Chondrocyte (in vitro differentiated cells): ENCODE measurements at regions not wholly inside any gene's neighbourhood (a gene's known extent, or its start where the extent isn't known, plus 50 kb on each side); places are given as distances from the start of the nearest gene placed in this dataset.

ENCODE experiments used
- DNase-seq: peaks from one replicate; pipeline ENCODE4 v3.0.0; 2021; ENCODE audit warnings: mixed read lengths, low spot score
- H3K27ac Mint-ChIP-seq: one replicate; pipeline ENCODE4 v1.8.0; 2021; ENCODE audit warnings: mild to moderate bottlenecking, moderate library complexity, mixed read lengths; ENCODE audit not compliant: unreplicated experiment
- H3K27me3 Mint-ChIP-seq: 2 replicates; pipeline ENCODE4 v1.8.0; 2021; ENCODE audit warnings: low read depth, mixed read lengths
- H3K36me3 Mint-ChIP-seq: 2 replicates; pipeline ENCODE4 v1.8.0; 2021; ENCODE audit warnings: low read depth, mixed read lengths
- H3K4me1 Mint-ChIP-seq: 2 replicates; pipeline ENCODE4 v1.8.0; 2021; ENCODE audit warnings: low read depth, mild to moderate bottlenecking, mixed read lengths
- H3K4me3 Mint-ChIP-seq: one replicate; pipeline ENCODE4 v1.8.0; 2021; ENCODE audit warnings: mild to moderate bottlenecking, moderate library complexity, mixed read lengths; ENCODE audit not compliant: unreplicated experiment
- H3K9me3 Mint-ChIP-seq: 2 replicates; pipeline ENCODE4 v1.8.0; 2021; ENCODE audit warnings: low read depth, mixed read lengths
- TF ChIP-seq, protein P1 (sequence below): fragments of 200-600 bp; sonication (generic); IDR thresholded peaks from 2 replicates; pipeline ENCODE4 v1.5.0; 2021; ENCODE audit warnings: antibody characterized with exemption, mild to moderate bottlenecking, moderate library complexity

DNA sequence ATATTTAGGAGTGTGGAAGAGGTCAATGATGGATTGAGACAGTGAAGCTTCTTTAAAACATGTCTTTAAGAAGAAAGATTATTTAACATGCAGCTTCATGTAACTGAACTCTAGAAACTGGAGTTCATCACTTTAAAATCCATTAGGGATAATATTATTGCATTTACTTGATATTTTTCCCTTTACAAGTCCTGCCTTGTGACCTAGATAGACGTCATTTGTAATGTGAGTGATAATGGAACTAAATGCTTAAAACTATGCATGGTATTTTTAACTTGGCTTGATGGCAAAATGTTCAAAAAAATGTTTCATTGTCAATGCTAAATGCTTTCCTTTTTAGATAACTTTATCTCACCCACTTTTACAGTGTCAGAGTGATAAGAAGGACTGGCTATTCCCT is 723.7 kb downstream of the RWDD3 start:
- TF ChIP-seq, protein P1, sequence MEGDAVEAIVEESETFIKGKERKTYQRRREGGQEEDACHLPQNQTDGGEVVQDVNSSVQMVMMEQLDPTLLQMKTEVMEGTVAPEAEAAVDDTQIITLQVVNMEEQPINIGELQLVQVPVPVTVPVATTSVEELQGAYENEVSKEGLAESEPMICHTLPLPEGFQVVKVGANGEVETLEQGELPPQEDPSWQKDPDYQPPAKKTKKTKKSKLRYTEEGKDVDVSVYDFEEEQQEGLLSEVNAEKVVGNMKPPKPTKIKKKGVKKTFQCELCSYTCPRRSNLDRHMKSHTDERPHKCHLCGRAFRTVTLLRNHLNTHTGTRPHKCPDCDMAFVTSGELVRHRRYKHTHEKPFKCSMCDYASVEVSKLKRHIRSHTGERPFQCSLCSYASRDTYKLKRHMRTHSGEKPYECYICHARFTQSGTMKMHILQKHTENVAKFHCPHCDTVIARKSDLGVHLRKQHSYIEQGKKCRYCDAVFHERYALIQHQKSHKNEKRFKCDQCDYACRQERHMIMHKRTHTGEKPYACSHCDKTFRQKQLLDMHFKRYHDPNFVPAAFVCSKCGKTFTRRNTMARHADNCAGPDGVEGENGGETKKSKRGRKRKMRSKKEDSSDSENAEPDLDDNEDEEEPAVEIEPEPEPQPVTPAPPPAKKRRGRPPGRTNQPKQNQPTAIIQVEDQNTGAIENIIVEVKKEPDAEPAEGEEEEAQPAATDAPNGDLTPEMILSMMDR = no peak
- peaks cover 16% of the 10 kb centered on the region for H3K9me3 Mint-ChIP-seq
- H3K27ac Mint-ChIP-seq = no peak overlapping the region
- peaks cover 8% of the 10 kb centered on the region for H3K27me3 Mint-ChIP-seq
- DNase-seq = no peak
- no peak overlapping the region for H3K4me3 Mint-ChIP-seq
- H3K4me1 Mint-ChIP-seq = no peaks in the 10 kb centered on the region
- H3K36me3 Mint-ChIP-seq = no peaks in the 10 kb centered on the region

DNA sequence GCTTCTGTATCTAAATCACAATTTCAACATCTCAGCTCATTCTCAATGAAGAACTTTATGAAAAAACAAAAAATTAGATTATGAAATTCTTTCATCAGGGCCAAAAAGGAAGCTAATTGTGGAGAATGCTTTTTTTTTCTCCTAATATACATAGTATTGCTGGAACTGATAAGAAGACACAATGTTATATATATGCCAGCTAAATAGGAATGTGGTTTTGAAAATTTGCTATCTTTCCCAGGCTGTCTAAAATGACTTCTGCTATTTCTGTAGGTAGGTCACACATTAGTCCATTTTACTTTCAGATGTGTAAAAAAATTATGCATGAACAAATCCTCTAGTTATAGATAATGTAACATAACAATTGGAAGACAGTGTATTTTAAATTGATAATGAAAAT is 732.9 kb downstream of the RWDD3 start:
- TF ChIP-seq, protein P1 = no peak
- peaks cover 10% of the 10 kb centered on the region for H3K9me3 Mint-ChIP-seq
- peaks cover 2% of the 10 kb centered on the region for H3K27me3 Mint-ChIP-seq
- no peaks in the 10 kb centered on the region for H3K4me1 Mint-ChIP-seq
- H3K36me3 Mint-ChIP-seq = no peaks in the 10 kb centered on the region
- no peak for DNase-seq
- no peak overlapping the region for H3K4me3 Mint-ChIP-seq
- H3K27ac Mint-ChIP-seq = no peak overlapping the region

DNA sequence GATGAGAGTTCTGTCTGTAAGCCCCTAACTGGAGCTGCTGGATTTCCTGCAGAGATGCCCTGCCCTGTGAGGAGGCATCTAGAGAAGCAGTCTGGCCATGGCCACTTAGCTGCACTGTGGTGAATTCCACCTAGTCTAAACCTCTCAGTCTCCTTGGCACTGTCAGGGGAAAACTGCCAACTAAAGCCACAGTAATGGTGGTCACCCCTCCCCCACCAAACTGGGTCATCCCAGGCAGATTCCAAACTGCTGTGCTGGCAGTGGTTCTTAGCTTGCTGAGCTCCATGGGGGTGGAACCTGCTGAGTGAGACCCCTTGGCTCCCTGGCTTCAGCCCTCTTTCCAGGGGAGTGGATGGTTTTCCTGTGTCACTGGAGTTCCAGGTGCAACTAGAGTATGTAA is 740.6 kb downstream of the RWDD3 start:
- peaks cover 14% of the 10 kb centered on the region for H3K27me3 Mint-ChIP-seq
- H3K9me3 Mint-ChIP-seq = peaks cover 8% of the 10 kb centered on the region
- no peak overlapping the region for H3K4me3 Mint-ChIP-seq
- DNase-seq = no peak
- H3K27ac Mint-ChIP-seq = no peak overlapping the region
- TF ChIP-seq, protein P1 = no peak
- H3K36me3 Mint-ChIP-seq = no peaks in the 10 kb centered on the region
- no peaks in the 10 kb centered on the region for H3K4me1 Mint-ChIP-seq

DNA sequence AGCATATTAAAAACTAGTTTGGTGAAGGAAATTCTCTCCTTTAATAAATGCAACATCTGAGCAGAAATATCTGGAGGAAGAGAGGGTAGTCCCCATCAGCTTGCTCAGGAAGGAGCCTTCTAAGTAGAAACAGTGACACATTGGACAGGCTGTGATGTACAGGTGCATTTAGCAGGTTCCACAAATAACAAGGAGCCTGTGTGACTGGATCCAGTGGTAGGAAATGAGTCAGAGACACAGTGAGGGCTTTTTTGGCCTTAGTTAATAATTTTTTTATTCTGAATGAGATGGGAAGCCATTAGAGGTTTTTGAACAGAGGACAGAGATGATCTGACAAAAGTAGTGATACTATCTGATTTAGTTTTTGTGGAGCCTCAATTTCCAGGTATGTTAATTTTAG is 738.9 kb upstream of the PTBP2 start:
- Mint-ChIP-seq H3K4me1 (no peaks in the 10 kb centered on the region), H3K27ac (no peak overlapping the region), H3K4me3 (no peak overlapping the region), H3K36me3 (no peaks in the 10 kb centered on the region), H3K9me3 (no peaks in the 10 kb centered on the region), H3K27me3 (peaks cover 20% of the 10 kb centered on the region)
- DNase-seq = no peak
- TF ChIP-seq, protein P1 = no peak

DNA sequence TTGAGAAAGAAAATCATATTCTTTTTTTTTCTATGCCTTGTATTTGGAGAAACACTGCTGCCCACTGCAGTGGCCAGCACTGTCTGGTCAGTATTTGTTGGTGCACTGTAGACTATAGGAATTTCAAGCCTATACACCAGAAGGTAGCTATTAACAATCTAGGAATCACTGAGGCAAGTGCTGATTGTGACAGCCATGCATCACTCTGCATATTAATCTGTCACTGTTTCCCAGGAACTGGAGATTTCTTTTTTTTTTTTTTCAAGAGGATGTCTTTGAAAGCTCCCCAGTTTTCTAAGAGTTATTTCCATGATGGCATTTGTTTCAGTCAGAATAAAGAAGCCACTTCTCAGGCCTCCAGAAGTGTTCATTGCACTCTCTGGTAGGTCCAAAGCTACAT is 737.8 kb upstream of the PTBP2 start:
- TF ChIP-seq, protein P1 = no peak
- Mint-ChIP-seq H3K36me3 (no peaks in the 10 kb centered on the region), H3K4me1 (no peaks in the 10 kb centered on the region), H3K4me3 (no peak overlapping the region), H3K9me3 (no peaks in the 10 kb centered on the region), H3K27ac (no peak overlapping the region), H3K27me3 (peaks cover 15% of the 10 kb centered on the region)
- no peak for DNase-seq
